Occipital lobe (tissue), 1 donor: ENCODE measurements at regions not wholly inside any gene's neighbourhood (a gene's known extent, or its start where the extent isn't known, plus 50 kb on each side); places are given as distances from the start of the nearest gene placed in this dataset. TPM values are rescaled to one million over a fixed set of nuclear protein-coding genes. Genes with fewer than 3 reads are reported as not detected.

Experiments used
- small RNA-seq: library from RNA; depleted of rRNA; stranded (forward); fragments of <200 nt; gene quantifications from one replicate; pipeline ENCODE3, GENCODE V24; 2014

Small RNAs in the stretch of these regions (small RNA-seq; reads per million reads assigned to genes)
- not detected for gene HIGD1AP3
- gene SUMO2P6 = not detected
